HG03139 (cell line): ENCODE measurements at regions not wholly inside any gene's neighbourhood (a gene's known extent, or its start where the extent isn't known, plus 50 kb on each side); places are given as distances from the start of the nearest gene placed in this dataset.

Experiments
- ATAC-seq: cut with Tn5 transposase; IDR thresholded peaks from one replicate; pipeline ENCODE4 v1.9.1; 2021; ENCODE audit not compliant: unreplicated experiment

DNA sequence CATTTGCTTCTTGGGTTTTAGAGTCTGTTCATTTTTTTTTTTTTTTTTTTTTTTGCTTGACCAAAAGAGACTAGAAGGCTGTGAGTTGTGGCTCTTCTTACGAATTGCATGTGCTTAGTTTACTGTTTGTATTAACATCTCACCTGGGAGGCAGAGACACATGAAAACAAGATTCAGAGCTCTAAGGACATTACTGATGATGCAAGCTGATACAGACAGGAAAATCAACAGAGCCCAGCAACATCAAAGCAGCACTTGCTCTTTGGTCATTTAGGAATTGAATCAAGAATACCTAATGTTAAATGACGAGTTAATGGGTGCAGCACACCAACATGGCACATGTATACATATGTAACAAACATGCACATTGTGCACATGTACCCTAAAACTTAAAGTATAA, 55.7 kb upstream of the HS3ST5 start:
- no peak for ATAC-seq
